ENCODE measurements at regions not wholly inside any gene's neighbourhood (a gene's known extent, or its start where the extent isn't known, plus 50 kb on each side); places are given as distances from the start of the nearest gene placed in this dataset.

DNA sequence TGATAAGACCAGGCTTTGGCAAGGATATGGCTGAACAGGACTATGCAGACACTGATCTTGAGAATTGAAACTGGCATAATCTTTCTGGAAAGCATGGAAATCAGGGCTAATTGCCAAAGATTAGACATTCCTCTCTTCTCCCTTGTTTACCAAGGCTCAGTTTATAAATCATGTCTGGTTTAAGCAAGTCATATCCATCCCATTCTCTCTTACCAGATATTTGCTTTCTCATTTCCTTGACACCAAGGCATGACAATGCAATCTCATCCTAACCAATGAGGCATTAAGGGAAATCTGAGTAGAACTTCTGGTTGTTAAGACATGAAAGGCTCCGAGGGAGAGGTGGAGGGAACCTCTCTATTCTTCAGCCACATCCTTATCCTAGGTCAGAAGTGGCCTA lies 110.3 kb upstream of the CEP85L start:
- no peak for DNase-seq (ENCODE audit: low read depth in 3 of 3, low spot score in 1 of 3)

DNA sequence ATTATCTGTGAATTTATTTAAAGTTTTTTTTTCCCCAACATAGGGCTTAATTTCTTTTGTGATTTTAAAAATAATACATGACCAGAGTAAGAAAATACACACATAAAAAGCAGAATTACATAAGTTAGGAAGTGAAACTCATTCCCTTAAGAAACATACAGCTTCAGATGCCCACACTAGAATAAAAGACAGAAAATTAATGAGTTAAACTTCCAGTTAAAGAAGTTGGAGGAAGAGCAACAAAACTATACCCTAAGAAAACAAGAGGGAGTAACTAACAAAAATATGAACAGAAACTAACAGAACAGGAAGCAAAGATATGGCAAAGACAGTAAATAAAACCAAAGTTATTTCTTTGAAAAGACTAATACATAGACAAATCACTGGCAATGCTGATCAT lies 107.6 kb upstream of the CEP85L start:
- DNase-seq (ENCODE audit: low read depth in 3 of 3, low spot score in 1 of 3): no peak

DNA sequence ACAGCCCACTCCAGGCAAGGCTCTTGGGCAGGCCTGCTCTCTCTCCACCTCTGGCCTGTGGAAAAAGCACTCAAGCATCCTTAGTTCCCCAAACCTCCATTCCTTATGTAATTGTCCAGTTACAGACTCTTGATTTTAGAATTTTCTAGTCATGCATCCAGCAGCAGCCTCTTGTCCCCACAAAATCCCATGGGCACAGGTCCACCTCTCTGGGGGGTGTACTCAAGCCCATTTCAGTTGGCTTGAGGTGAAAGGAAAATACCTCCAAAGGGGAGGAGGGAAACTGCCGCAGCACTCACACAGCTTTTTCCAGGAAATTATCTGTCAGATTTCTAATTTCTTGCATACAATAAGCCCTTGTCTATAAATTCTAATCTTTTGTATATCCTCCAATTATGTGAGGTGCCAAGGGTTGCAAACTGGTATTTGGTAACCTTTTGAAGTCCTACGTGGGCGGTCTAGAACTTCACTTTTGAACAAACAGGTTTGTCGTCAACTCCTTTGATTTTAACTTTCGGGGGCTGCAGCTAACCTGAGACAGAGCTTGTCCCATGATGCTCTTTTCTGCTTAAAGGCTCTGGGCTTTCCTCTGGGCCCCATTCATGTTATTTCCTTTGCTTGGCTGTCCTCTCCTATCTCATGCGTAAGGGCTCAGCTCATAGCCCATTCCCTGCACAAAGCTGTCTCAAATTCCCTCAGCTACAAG lies 104.7 kb upstream of the CEP85L start:
- DNase-seq (ENCODE audit: low read depth in 3 of 3, low spot score in 1 of 3): no peak

DNA sequence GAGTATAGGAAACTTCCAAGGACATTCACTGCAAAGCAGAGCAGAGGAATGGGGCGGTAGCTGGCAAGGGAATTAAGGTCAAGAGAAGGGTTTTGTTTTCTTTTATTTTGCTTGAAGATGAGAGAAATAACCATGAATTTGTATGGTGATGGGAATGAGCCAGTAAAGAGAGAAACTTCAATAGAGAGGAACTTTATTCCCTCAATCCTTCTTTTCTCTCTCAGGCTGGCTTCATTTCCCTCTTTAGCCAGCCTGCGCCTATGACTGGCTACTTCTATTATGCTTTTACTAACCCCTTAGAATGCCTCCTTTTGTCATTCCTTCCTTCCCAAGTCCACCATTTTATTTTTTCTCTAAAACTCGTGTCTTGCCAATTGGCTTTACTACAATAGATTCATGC lies 101.4 kb upstream of the CEP85L start:
- DNase-seq (ENCODE audit: low read depth in 3 of 3, low spot score in 1 of 3): no peak

DNA sequence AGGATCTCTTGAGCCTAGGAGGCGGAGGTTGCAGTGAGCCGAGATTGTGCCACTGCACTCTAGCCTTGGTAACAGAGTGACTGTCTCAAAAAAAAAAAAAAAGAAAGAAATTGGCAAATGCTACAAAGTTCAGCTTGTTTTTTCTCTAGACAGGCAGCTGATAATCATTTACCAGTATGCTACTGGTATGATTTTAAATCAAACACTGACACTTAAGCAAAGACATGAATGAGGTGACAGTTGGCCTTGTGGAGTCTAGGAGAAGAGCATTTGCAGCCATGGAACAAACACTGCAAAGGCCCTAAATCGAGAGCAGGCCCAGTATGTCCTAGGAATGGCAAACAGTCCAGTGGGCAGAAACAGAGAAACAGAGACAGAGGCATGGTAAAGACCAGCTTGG lies 99.7 kb upstream of the CEP85L start:
- no peak for DNase-seq (ENCODE audit: low read depth in 3 of 3, low spot score in 1 of 3)

DNA sequence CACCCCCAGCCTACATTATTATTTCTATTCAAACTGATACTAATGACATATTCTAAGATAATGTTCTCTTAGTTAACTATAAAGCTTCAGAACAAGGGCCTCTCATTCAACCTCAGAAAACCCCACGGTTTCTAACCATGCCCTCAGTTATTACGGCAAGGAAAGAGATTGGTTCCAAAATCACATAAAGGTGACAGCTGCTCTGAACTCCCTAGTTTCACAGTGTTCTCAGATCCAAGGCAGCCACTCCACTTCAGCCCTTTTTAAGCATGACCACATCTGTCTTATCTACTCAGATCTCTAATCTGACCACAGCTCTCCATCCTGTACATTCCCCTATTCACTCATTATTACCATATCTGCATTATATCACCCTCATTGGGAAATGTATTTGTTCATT lies 98.8 kb upstream of the CEP85L start:
- DNase-seq (ENCODE audit: low read depth in 3 of 3, low spot score in 1 of 3): no peak

DNA sequence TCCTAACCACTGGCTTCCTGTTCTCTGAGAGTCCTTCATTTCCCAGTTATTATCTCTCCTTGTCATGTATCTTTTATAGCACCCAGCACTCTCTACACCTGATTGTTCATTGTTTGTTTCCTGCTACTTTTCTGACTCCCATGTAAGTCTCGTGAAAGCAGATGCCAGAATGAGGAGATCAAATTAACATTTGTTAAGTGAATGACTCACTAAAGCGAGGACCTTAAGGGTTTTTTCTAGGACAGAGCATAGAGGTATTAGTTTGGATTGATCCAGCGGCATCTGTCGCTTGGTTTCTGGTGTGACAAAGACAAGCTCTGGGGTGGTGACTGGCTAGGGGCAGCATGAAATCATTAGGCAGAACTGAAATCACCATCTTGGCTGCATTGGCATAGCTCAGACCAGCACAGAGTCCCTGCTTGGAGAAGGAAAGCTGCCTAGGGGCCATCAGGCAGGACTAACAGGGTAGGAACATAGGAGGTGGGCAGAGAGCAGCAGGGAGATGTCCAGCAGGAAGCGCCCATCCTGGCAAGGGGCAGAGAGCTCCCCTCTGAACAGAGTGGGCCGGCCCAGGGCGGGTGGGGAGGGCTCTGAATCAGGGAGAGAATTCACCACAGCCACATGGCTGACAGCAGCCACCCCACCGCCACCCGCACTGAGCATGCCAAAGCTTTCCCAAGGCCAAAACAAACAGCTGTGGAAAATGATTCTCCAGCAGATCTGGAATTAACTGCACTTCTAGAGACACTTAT lies 97.1 kb upstream of the CEP85L start:
- no peak for DNase-seq (ENCODE audit: low read depth in 3 of 3, low spot score in 1 of 3)

DNA sequence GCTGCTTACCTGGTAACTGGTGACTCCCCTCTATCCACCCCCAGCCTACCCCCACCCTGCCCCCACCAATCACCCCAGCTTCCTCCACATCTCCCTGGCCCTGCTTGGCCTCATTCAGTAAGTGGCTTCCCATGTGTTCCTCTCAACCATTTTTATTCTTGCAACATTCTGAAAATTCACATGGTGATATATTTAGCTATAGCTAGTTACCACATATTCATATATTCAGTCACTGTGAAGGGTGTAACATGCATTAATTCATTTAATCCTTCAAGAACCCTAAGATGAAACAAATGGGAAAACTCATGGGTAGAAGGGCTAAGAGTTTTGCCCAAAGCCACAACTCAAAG lies 95.4 kb upstream of the CEP85L start:
- DNase-seq (ENCODE audit: low read depth in 3 of 3, low spot score in 1 of 3): no peak

DNA sequence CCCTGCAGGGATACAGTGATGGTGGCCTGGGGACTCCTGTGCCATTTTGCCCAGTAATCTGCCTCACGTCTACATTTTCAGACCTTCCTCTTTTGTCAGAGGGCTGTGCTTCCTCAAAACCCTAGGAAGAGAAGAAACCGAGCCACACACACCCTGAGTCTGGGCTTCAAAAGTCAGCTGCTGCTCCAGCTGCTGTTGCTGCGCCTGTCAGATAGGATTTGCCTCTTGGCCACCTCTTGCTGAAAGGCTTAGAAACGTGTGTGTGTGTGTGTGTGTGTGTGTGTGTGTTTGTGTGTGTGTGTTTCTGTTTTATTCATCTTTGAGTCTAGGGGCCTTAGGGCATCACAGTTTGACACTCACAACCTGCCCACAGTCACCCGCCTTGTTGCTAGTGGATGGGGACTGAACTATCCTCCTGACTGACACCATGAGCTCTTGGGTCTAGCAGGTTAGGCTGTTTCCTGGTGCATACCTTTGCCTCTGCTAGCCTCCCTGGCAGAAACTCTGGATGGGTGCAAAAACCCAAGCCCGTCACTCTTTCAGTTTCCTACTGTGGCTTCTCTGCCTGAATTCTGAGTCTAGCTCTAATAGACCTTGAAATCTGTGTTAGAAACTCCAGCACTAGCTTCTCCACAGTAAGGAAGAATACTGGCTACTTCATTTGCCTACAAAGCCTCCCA lies 94.9 kb upstream of the CEP85L start:
- no peak for DNase-seq (ENCODE audit: low read depth in 3 of 3, low spot score in 1 of 3)

DNA sequence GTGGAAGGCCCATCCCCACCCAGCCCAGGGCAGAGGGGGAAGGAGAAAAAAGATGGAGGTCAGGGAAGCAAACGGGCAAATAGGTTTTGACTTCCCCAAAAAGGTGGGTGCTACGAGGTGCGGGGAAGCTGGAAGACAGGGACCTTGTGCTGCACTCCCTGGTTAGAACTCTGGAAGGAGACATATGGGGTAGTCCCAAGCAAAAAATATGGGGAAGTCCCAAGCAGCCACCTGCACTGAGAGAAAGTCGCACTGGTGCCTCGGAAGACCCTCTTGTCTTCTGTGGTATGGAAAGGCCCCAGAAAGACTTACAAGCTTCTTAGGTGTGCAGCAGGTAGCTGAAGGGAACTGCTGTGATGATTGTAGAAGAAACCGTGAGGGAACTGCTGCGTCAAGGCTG lies 93.8 kb upstream of the CEP85L start:
- no peak for DNase-seq (ENCODE audit: low read depth in 3 of 3, low spot score in 1 of 3)

DNA sequence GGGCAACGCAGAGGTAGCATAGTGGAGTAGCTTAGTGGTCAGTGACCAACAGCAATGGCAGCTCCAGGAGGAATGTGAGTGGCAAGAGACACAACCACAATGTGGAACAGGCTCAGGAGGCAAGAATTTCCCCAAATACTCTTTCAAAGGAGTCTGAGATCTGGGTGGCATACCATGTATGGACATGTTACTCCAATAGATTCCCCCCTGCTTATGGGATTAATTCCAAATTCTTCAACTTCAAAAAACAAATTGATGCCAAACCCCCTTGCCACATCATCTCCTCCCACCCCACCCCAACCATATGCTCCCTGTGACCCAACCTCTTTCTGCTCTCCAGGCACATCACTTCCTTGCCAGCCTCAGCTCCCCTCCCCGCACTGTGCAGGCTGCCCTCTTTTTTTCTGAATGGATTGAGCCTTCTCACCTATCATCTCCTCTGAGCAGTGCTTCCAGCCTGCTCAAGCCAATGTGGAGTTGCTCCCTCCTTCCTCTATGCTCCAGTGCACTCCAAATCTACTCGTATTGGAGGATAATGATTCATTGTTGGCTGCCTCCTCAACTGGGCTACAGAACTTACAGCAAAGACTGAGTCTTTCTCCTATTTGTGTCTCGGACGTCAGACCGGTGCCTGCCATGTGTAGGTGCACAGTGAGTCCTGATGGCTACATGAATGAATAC lies 93.0 kb upstream of the CEP85L start:
- DNase-seq (ENCODE audit: low read depth in 3 of 3, low spot score in 1 of 3): no peak

DNA sequence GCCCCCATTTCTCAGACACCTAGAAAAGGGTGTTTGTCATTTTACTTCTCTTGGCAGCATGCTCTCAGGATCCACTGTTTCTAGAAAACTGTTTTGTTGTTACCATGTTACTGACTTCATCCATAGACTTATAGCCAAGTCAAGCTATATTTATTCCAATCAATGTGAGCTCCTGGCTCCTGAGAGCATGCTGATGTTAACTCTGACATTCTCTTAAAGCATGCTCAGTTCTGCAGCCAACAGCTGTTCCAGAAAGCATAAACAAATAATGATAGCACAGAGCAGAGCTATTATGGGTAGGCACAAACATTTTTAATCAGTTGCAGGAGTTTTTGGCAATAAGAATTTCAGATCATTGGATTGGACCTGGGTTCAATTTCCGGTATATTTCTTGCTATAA lies 92.4 kb upstream of the CEP85L start:
- DNase-seq (ENCODE audit: low read depth in 3 of 3, low spot score in 1 of 3): no peak

DNA sequence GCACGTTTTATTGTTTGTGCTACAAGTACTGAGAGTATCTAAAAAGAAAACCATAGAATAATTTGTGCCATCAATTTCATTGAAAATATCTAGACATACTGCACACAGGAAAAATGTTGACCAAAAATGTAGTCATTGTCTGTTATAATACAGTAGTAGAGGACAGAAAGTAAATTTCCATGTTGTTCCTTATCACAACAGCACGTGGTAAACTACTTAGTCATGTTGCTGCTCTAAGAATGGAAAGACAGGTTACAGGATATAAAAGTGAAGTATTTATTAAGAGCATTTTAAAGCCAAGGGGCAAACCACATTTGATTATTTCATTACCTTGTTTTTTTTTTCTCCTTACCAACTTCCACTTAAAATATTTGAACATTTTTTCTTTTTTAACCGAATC lies 89.0 kb upstream of the CEP85L start:
- DNase-seq (ENCODE audit: low read depth in 3 of 3, low spot score in 1 of 3): no peak

DNA sequence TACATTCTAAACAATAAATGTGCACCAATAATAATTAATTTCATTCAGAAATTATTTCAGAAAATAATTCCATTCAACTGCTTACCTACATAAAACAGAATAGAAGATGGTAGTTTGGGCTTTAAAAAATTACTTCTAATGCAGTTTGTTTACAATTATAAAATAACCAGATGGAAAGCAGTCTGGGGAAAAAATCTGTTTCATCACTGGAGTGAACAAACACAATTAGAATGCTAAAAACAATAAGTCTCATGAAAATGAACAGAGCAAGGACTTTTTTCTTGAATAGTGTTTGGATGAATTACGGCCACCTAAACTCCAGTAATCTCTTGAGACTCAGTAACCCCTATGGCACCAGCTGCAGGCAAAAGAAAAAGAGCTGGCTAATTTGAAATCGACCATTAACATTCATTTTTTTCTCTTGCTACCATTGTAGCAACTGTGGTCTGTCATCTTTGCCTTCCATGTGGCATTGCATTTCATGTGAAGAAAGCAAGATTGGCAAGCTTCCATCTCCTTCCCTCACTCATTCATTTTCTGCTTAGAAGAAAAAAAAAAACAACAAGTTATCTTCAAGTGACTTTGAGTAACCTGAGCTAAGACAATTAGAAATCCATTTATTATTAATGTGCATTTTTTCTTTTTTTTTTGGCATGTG lies 88.4 kb upstream of the CEP85L start:
- no peak for DNase-seq (ENCODE audit: low read depth in 3 of 3, low spot score in 1 of 3)

DNA sequence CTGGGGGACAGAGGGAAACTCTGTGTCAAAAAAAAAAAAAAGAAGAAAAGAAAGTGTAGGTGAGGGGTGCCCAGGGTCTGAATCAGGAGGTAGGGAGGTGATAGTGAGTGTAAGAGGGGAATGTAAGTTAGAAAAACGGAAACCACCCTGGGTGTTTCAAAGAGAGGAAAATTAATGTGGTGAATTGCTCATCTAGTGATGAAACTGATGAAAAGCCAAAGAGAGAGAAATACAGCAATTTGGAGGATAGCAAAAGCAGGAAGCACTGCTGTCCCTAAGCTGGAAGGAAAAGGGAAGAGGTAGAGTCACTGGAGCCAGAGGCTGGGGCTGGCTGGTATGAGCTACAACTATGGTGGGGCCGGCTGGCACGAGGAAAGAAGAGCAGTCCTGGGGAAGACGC lies 85.0 kb upstream of the CEP85L start:
- no peak for DNase-seq (ENCODE audit: low read depth in 3 of 3, low spot score in 1 of 3)

DNA sequence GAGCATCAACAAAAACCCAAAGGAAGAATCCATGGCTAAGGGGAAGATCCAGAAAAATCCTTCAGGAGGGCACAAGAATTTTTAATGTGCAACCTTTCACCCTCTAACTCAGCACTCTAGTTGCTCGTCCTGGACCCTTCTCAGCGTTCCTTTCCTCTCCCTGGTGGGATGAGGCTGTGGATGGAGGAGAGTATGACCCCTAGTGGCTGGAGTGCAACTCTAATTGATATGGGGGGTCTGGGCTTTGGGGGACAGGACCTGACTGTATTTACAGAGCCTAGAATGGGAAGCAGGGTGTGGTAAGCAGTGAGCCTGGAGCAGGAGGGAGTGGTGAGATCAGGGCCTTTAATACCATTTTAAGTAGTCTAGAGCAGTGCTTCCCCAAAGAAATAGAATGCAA lies 83.9 kb upstream of the CEP85L start:
- DNase-seq (ENCODE audit: low read depth in 3 of 3, low spot score in 1 of 3): no peak

DNA sequence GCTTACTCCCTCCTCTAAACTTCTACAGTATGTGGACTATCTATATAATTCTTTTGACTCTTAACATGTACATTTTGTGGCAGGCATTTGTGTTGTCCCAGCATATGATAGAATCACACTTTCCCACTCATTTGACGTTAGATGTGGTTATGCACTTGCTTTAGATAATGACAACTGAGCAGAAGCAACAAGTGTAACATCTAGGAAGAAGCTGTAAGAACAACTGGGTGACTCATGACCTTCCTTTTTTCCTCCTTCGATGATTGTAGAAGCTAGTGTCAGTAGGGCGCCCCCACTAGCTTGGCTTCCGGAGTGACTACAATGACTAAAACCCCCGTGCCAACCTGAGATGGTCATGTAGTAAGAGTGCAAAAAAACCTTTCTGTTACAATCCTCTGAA lies 74.6 kb upstream of the CEP85L start:
- peak; percentile 36 to 54 (median 49) for DNase-seq (ENCODE audit: low read depth in 3 of 3, low spot score in 1 of 3)

DNA sequence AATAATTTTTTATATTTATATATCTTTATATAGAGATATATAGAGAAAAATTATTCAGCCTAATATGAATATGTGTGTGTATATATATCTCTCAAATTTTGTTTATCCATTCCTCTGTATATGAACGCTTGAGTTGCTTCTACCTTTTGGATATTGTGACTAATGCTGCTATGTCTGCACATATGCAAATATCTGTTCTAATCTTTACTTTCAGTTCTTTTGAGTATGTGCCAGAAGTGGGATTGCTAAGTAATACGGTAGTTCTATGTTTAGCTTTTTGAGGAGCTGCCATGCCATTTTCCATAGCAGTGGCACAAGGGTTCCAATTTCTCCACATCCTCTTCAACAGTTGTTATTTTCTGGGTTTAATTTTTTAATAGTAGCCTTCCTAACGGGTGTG lies 72.8 kb upstream of the CEP85L start:
- no peak for DNase-seq (ENCODE audit: low read depth in 3 of 3, low spot score in 1 of 3)

DNA sequence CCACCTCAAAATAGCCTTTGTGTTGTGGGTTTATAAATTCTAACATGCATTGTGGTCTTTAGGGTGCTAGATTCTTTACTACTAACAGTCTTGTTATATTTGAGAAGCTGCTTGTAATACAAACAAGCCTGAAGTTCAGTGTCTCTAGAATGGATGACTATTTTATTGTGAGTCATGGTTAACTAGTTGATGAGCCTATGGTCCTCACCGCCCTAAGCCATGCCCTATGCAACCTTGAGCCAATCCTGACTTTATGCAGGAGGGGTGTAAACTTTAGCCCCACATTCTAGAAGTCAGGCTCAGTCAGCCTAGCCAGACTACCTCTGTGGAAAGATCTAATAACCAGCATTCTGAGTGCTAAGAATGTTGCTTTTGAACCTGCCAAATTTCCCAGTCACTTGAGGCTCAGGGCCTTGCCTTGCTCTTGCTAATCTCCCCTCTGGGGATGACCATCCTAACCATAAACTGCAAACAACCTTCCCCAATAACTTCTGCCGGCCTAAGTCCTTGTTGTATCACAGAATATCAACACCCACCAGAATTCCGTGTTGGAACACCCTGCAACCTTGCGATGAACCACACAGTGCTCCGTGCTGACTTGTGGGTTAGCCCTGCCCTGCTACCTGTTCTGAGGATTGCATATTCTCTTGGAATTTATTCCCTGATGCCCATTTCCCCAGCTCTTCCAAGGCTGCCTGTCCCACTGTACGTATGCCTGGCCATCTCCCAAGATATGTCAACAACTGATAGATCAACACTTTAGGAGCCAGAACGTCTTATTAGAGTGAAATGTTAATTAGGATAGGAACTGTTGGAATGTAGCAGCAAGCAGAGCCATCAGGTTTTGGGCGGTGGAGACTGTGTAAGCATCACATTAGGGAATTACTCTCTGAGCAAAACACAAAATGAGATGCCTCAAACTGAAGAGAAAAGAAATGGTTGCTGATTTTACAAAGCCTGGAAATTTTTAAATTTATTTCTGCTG lies 71.7 kb upstream of the CEP85L start:
- DNase-seq (ENCODE audit: low read depth in 3 of 3, low spot score in 1 of 3): no peak

DNA sequence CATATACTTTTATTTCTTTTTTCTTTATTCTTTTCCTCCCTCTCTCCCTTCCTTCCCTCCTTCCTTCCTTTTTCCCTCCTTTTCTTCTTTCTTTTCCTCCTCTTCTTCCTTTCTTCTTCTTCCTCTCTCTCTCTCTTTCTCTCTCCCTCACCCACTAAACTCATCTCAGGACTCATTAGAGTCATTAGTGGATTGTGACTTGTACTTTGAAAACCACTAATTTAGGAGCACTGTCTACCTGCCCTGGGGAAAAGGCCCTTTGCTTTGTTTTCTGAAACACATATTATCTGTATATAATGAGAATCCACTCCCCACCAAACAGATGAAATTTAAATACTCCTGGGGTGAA lies 68.7 kb upstream of the CEP85L start:
- no peak for DNase-seq (ENCODE audit: low read depth in 3 of 3, low spot score in 1 of 3)

Data from stimulated activated CD4-positive, alpha-beta T cell treated with anti-CD3 and anti-CD28 coated beads, TNF-alpha, amount 100 ng/mL, for 1 hour (primary cell).